Gastroesophageal sphincter (tissue), 3 donors: ENCODE measurements at regions not wholly inside any gene's neighbourhood (a gene's known extent, or its start where the extent isn't known, plus 50 kb on each side); places are given as distances from the start of the nearest gene placed in this dataset.

ENCODE experiments used
- EP300 ChIP-seq: sonication (generic); formaldehyde crosslinking; IDR thresholded peaks from one replicate; pipeline ENCODE4 v1.6.1; 2017; ENCODE audit warnings: antibody characterized with exemption, mild to moderate bottlenecking
- POLR2A ChIP-seq, 2 donors: fragments of 450-650 bp; IDR thresholded peaks; one replicate each; pipeline ENCODE4 v1.6.1; 2017; ENCODE audit warnings: antibody characterized with exemption in 2 of 2, mild to moderate bottlenecking in 2 of 2, moderate library complexity in 1 of 2
- POLR2AphosphoS5 ChIP-seq: sonication (generic); formaldehyde crosslinking; IDR thresholded peaks from one replicate; pipeline ENCODE4 v1.6.1; 2017; ENCODE audit warnings: antibody characterized with exemption
- TF ChIP-seq, protein P1 (sequence below), 4 experiments: fragments of 200-600 bp in 2 of 4; fragments of 450-650 bp in 2 of 4; sonication (generic) in 1 of 4; IDR thresholded peaks; one replicate each; pipeline ENCODE4 v1.5.1; 2017 to 2019; ENCODE audit warnings: antibody characterized with exemption in 4 of 4, mild to moderate bottlenecking in 2 of 4, moderate library complexity in 2 of 4

DNA sequence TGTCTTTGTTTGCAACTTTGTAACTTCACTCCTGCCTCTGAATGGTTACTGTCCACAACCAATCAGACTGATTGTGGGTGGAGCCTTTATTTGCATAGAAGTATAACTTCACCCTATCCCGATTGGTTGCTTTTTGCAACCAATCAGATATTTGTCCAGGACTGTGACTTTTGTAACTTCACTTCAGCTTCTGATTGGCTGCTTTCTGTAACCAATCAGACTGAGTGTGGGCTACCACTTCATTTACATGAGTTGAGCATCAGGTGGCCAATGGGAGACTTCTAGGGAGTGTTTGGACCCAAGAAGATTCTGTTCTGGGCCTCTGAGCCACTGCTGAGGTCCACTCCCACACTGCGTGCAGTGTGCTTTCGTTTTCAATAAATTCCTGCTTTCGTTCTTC is 1810.7 kb upstream of the CDH6 start:
- TF ChIP-seq, protein P1, sequence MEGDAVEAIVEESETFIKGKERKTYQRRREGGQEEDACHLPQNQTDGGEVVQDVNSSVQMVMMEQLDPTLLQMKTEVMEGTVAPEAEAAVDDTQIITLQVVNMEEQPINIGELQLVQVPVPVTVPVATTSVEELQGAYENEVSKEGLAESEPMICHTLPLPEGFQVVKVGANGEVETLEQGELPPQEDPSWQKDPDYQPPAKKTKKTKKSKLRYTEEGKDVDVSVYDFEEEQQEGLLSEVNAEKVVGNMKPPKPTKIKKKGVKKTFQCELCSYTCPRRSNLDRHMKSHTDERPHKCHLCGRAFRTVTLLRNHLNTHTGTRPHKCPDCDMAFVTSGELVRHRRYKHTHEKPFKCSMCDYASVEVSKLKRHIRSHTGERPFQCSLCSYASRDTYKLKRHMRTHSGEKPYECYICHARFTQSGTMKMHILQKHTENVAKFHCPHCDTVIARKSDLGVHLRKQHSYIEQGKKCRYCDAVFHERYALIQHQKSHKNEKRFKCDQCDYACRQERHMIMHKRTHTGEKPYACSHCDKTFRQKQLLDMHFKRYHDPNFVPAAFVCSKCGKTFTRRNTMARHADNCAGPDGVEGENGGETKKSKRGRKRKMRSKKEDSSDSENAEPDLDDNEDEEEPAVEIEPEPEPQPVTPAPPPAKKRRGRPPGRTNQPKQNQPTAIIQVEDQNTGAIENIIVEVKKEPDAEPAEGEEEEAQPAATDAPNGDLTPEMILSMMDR (IDR thresholded peaks at IDR 0.05) = no peak
- TF ChIP-seq POLR2A (IDR thresholded peaks at IDR 0.05) = no peak
- TF ChIP-seq EP300 = no peak
- TF ChIP-seq POLR2AphosphoS5 = no peak
